SK-N-SH treated with all-trans-retinoic acid at 6 μM for 48 hours (cell line): ENCODE measurements at regions not wholly inside any gene's neighbourhood (a gene's known extent, or its start where the extent isn't known, plus 50 kb on each side); places are given as distances from the start of the nearest gene placed in this dataset.

Experiments
- ATAC-seq: fragments of 200-7000 bp; cut with Tn5 transposase; 3 replicates; pipeline ENCODE4 v1.9.1; 2020; ENCODE audit warnings: mild to moderate bottlenecking, moderate library complexity
- ARNTL ChIP-seq: fragments of 450-650 bp; formaldehyde crosslinking; IDR thresholded peaks from 2 replicates; pipeline ENCODE4 v1.5.0; 2020; ENCODE audit warnings: low read depth, mild to moderate bottlenecking, moderate library complexity, borderline replicate concordance
- BACH2 ChIP-seq: fragments of 250-450 bp; sonication (Bioruptor Pico); IDR thresholded peaks from 2 replicates; pipeline ENCODE4 v1.9.0; 2021; ENCODE audit warnings: mild to moderate bottlenecking, borderline replicate concordance
- CSDC2 ChIP-seq: fragments of 250-450 bp; sonication (Bioruptor Pico); IDR thresholded peaks from 2 replicates; pipeline ENCODE4 v1.5.0; 2020; ENCODE audit warnings: mild to moderate bottlenecking, moderate library complexity
- ESRRG ChIP-seq: fragments of 250-450 bp; sonication (Bioruptor Pico); IDR thresholded peaks from 2 replicates; pipeline ENCODE4 v1.6.1; 2021; ENCODE audit warnings: mild to moderate bottlenecking
- GLIS3 ChIP-seq: fragments of 250-450 bp; sonication (Bioruptor Pico); IDR thresholded peaks from 2 replicates; pipeline ENCODE4 v1.5.0; 2020; ENCODE audit warnings: mild to moderate bottlenecking, moderate library complexity
- ISL1 ChIP-seq: fragments of 250-450 bp; sonication (Bioruptor Pico); IDR thresholded peaks from 2 replicates; pipeline ENCODE4 v2.1.2; 2022; ENCODE audit warnings: mild to moderate bottlenecking, moderate library complexity
- PPARA ChIP-seq: fragments of 250-450 bp; sonication (Bioruptor Pico); IDR thresholded peaks from 2 replicates; pipeline ENCODE4 v1.5.0; 2020; ENCODE audit warnings: mild to moderate bottlenecking, borderline replicate concordance
- RARB ChIP-seq: fragments of 250-450 bp; sonication (Bioruptor Pico); IDR thresholded peaks from 2 replicates; pipeline ENCODE4 v1.8.0; 2021; ENCODE audit warnings: mild to moderate bottlenecking, moderate library complexity
- SNAI2 ChIP-seq: fragments of 250-450 bp; sonication (Bioruptor Pico); IDR thresholded peaks from 2 replicates; pipeline ENCODE4 v1.5.0; 2020; ENCODE audit warnings: mild to moderate bottlenecking, moderate library complexity
- TCF4 ChIP-seq: fragments of 250-450 bp; sonication (Bioruptor Pico); IDR thresholded peaks from 2 replicates; pipeline ENCODE4 v1.8.0; 2021; ENCODE audit warnings: mild to moderate bottlenecking, moderate library complexity, borderline replicate concordance
- ZC3H10 ChIP-seq: fragments of 250-450 bp; sonication (Bioruptor Pico); IDR thresholded peaks from 2 replicates; pipeline ENCODE4 v1.5.1; 2021; ENCODE audit warnings: mild to moderate bottlenecking, moderate library complexity
- ZFP3 ChIP-seq: fragments of 250-450 bp; sonication (Bioruptor Pico); IDR thresholded peaks from 2 replicates; pipeline ENCODE4 v1.5.0; 2020; ENCODE audit warnings: mild to moderate bottlenecking, moderate library complexity
- ZNF565 ChIP-seq: fragments of 450-650 bp; formaldehyde crosslinking; conservative IDR thresholded peaks from 2 replicates; pipeline ENCODE4 v1.5.0; 2020; ENCODE audit warnings: low read depth, mild to moderate bottlenecking, moderate library complexity
- ZNF70 ChIP-seq: fragments of 450-650 bp; formaldehyde crosslinking; IDR thresholded peaks from 2 replicates; pipeline ENCODE4 v1.5.0; 2020; ENCODE audit warnings: mild to moderate bottlenecking, moderate library complexity
- ZNF8 ChIP-seq: fragments of 450-650 bp; formaldehyde crosslinking; IDR thresholded peaks from 2 replicates; pipeline ENCODE4 v1.5.0; 2020; ENCODE audit warnings: mild to moderate bottlenecking, moderate library complexity
- TF ChIP-seq, protein P1 (sequence below): fragments of 250-450 bp; sonication (Bioruptor Pico); IDR thresholded peaks from 2 replicates; pipeline ENCODE4 v1.5.1; 2020; ENCODE audit warnings: low read depth, mild to moderate bottlenecking, moderate library complexity
- TF ChIP-seq, protein P2 (sequence below): fragments of 250-450 bp; sonication (Bioruptor Pico); IDR thresholded peaks from 2 replicates; pipeline ENCODE4 v1.5.0; 2020; ENCODE audit warnings: mild to moderate bottlenecking, moderate library complexity
- TF ChIP-seq, protein P3 (sequence below): fragments of 250-450 bp; sonication (Bioruptor Pico); IDR thresholded peaks from 2 replicates; pipeline ENCODE4 v1.5.1; 2021; ENCODE audit warnings: mild to moderate bottlenecking, moderate library complexity
- TF ChIP-seq, protein P4 (sequence below): fragments of 250-450 bp; sonication (Bioruptor Pico); IDR thresholded peaks from 2 replicates; pipeline ENCODE4 v1.8.0; 2020; ENCODE audit warnings: mild to moderate bottlenecking, moderate library complexity, borderline replicate concordance
- TF ChIP-seq, protein P5 (sequence below): fragments of 250-450 bp; sonication (Bioruptor Pico); IDR thresholded peaks from 2 replicates; pipeline ENCODE4 v1.8.0; 2021; ENCODE audit warnings: low read depth, mild to moderate bottlenecking, moderate library complexity, borderline replicate concordance

DNA sequence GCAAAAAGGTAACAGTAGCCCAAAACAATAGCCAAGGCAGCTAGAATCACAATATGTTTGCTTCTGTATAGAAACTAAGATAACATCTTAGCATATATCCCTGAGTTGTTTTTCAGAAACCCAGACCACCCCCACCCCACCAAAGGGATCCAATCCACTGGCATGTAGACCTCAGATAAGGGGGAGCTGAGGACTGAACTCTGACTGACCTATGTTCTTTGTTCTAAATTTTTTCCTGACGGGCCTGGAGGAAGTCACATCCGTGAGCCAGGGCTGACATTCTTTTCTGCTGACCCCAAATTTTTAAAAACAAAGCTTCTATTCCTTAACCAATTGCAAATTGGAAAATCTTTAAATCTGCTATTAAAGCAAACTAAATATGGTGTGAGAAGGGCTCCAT, 493.9 kb upstream of the IGFBP3 start:
- no peak for ATAC-seq
- TF ChIP-seq ZC3H10 (CRISPR knock-in tag) (no peak), CSDC2 (CRISPR knock-in tag) (no peak)
- TF ChIP-seq, protein P1, sequence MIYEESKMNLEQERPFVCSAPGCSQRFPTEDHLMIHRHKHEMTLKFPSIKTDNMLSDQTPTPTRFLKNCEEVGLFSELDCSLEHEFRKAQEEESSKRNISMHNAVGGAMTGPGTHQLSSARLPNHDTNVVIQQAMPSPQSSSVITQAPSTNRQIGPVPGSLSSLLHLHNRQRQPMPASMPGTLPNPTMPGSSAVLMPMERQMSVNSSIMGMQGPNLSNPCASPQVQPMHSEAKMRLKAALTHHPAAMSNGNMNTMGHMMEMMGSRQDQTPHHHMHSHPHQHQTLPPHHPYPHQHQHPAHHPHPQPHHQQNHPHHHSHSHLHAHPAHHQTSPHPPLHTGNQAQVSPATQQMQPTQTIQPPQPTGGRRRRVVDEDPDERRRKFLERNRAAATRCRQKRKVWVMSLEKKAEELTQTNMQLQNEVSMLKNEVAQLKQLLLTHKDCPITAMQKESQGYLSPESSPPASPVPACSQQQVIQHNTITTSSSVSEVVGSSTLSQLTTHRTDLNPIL (CRISPR knock-in tag) = no peak
- TF ChIP-seq, protein P2, sequence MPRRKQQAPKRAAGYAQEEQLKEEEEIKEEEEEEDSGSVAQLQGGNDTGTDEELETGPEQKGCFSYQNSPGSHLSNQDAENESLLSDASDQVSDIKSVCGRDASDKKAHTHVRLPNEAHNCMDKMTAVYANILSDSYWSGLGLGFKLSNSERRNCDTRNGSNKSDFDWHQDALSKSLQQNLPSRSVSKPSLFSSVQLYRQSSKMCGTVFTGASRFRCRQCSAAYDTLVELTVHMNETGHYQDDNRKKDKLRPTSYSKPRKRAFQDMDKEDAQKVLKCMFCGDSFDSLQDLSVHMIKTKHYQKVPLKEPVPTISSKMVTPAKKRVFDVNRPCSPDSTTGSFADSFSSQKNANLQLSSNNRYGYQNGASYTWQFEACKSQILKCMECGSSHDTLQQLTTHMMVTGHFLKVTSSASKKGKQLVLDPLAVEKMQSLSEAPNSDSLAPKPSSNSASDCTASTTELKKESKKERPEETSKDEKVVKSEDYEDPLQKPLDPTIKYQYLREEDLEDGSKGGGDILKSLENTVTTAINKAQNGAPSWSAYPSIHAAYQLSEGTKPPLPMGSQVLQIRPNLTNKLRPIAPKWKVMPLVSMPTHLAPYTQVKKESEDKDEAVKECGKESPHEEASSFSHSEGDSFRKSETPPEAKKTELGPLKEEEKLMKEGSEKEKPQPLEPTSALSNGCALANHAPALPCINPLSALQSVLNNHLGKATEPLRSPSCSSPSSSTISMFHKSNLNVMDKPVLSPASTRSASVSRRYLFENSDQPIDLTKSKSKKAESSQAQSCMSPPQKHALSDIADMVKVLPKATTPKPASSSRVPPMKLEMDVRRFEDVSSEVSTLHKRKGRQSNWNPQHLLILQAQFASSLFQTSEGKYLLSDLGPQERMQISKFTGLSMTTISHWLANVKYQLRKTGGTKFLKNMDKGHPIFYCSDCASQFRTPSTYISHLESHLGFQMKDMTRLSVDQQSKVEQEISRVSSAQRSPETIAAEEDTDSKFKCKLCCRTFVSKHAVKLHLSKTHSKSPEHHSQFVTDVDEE (CRISPR knock-in tag) = no peak

DNA sequence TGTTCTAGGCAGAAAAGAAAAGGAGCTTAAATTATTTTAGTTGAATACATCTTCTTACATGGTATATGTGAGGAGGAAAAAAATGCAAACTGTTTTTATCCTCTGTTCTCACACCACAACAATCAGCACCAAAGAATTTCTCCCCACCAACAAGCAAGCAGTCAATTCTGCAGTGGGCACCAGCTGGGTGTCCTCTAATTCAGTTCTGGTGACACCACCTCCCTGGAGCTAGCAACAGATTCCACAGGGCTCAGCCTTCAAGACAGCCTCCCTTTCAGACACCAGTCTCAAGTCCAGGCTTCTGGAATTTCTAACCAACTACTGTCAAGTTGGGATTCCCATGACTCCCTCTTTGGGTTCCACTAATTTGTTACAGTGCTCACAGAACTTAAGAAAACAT, 490.2 kb upstream of the IGFBP3 start:
- no peak for TF ChIP-seq ESRRG
- no peak for TF ChIP-seq ZFP3 (CRISPR knock-in tag)
- TF ChIP-seq GLIS3 = no peak
- no peak for TF ChIP-seq ZC3H10 (CRISPR knock-in tag)
- TF ChIP-seq, protein P2 (CRISPR knock-in tag) = no peak
- no peak for TF ChIP-seq ZNF70
- no peak for TF ChIP-seq ARNTL (CRISPR knock-in tag)
- no peak for TF ChIP-seq RARB (CRISPR knock-in tag)
- TF ChIP-seq, protein P3, sequence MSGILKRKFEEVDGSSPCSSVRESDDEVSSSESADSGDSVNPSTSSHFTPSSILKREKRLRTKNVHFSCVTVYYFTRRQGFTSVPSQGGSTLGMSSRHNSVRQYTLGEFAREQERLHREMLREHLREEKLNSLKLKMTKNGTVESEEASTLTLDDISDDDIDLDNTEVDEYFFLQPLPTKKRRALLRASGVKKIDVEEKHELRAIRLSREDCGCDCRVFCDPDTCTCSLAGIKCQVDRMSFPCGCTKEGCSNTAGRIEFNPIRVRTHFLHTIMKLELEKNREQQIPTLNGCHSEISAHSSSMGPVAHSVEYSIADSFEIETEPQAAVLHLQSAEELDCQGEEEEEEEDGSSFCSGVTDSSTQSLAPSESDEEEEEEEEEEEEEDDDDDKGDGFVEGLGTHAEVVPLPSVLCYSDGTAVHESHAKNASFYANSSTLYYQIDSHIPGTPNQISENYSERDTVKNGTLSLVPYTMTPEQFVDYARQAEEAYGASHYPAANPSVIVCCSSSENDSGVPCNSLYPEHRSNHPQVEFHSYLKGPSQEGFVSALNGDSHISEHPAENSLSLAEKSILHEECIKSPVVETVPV (CRISPR knock-in tag) = no peak
- TF ChIP-seq, protein P4, sequence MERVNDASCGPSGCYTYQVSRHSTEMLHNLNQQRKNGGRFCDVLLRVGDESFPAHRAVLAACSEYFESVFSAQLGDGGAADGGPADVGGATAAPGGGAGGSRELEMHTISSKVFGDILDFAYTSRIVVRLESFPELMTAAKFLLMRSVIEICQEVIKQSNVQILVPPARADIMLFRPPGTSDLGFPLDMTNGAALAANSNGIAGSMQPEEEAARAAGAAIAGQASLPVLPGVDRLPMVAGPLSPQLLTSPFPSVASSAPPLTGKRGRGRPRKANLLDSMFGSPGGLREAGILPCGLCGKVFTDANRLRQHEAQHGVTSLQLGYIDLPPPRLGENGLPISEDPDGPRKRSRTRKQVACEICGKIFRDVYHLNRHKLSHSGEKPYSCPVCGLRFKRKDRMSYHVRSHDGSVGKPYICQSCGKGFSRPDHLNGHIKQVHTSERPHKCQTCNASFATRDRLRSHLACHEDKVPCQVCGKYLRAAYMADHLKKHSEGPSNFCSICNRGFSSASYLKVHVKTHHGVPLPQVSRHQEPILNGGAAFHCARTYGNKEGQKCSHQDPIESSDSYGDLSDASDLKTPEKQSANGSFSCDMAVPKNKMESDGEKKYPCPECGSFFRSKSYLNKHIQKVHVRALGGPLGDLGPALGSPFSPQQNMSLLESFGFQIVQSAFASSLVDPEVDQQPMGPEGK (CRISPR knock-in tag) = no peak
- TF ChIP-seq ZNF8 (CRISPR knock-in tag) = no peak
- TF ChIP-seq, protein P1 (CRISPR knock-in tag) = no peak
- ATAC-seq = no peak

DNA sequence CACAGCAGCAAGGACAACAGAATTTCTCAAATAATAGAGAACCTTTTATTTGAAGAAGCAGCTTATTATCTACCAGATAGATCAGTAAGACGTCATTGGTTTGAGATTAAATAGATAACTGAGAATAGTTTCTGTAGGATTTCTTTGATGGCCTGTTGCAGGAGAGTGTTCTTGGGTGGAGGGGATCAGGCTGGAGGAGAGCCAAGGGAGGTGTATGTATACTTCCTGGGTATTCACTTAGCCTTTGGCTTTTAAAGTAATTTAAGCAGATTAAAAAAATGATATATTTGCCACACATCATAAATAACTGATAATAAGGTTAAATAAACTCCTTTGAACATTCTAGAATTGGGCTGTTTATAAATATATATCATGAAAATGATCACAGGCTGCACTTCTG, 486.1 kb upstream of the IGFBP3 start:
- TF ChIP-seq TCF4 (no peak), CSDC2 (CRISPR knock-in tag) (no peak), ZC3H10 (CRISPR knock-in tag) (no peak)
- ATAC-seq = no peak

DNA sequence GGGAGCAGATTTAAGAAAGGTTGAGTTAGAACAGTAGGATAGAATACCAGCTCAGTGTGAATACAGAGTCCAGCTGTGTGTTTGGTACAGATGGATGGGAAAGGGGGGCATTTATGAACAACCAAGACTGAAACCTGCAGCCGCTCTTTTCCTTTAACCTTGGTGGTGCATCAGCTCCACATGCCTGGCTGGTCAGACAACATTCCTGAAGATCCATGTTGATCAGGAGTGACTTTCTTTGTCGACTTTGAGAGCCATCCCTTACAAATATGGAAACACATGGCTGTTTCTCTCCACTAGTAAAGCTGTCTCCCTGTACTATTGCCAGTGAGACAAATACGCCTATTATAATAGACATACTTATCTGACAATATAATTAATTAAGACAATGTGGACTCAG, 476.5 kb upstream of the IGFBP3 start:
- ATAC-seq = no peak
- no peak for TF ChIP-seq TCF4
- TF ChIP-seq ARNTL (CRISPR knock-in tag) = no peak
- TF ChIP-seq, protein P5, sequence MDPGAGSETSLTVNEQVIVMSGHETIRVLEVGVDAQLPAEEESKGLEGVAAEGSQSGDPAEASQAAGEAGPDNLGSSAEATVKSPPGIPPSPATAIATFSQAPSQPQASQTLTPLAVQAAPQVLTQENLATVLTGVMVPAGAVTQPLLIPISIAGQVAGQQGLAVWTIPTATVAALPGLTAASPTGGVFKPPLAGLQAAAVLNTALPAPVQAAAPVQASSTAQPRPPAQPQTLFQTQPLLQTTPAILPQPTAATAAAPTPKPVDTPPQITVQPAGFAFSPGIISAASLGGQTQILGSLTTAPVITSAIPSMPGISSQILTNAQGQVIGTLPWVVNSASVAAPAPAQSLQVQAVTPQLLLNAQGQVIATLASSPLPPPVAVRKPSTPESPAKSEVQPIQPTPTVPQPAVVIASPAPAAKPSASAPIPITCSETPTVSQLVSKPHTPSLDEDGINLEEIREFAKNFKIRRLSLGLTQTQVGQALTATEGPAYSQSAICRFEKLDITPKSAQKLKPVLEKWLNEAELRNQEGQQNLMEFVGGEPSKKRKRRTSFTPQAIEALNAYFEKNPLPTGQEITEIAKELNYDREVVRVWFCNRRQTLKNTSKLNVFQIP (CRISPR knock-in tag) = no peak
- TF ChIP-seq, protein P4 (CRISPR knock-in tag) = no peak
- TF ChIP-seq ZFP3 (CRISPR knock-in tag) = no peak
- TF ChIP-seq ZNF70 = no peak
- TF ChIP-seq ESRRG = no peak
- TF ChIP-seq ZNF565 (CRISPR knock-in tag) = no peak
- no peak for TF ChIP-seq SNAI2 (CRISPR knock-in tag)
- no peak for TF ChIP-seq ZC3H10 (CRISPR knock-in tag)
- no peak for TF ChIP-seq PPARA (CRISPR knock-in tag)
- TF ChIP-seq CSDC2 (CRISPR knock-in tag) = no peak
- no peak for TF ChIP-seq BACH2 (CRISPR knock-in tag)
- TF ChIP-seq ISL1 (CRISPR knock-in tag) = no peak
